B cell (primary cell): ENCODE measurements at regions not wholly inside any gene's neighbourhood (a gene's known extent, or its start where the extent isn't known, plus 50 kb on each side); places are given as distances from the start of the nearest gene placed in this dataset.

Experiments
- ATAC-seq: fragments of 200-7000 bp; cut with Tn5 transposase; one replicate; pipeline ENCODE4 v1.10.0; 2021; ENCODE audit warnings: low read depth, mild to moderate bottlenecking, moderate number of reproducible peaks, moderate library complexity
- CTCF ChIA-PET: fragments of 350-600 bp; sonication (Branson Sonifier 250); formaldehyde crosslinking; loops from one replicate; lab custom pipeline; 2021; ENCODE audit warnings: antibody characterized with exemption, inconsistent platforms; lab: Charles Lee
- POLR2A ChIA-PET: fragments of 350-600 bp; sonication (Branson Sonifier 250); formaldehyde crosslinking; loops from one replicate; lab custom pipeline; 2021; ENCODE audit warnings: antibody characterized with exemption; lab: Charles Lee
- DNase-seq: peaks from one replicate; pipeline ENCODE4 v3.0.0; 2013
- H2AFZ ChIP-seq: 2 replicates; pipeline ENCODE4 v1.6.1; 2012; ENCODE audit warnings: mild to moderate bottlenecking, low read depth, low read length; ENCODE audit not compliant: insufficient read depth, poor library complexity, severe bottlenecking
- H3K27ac ChIP-seq, 2 donors: 1 replicate in 1 of 2; 2 replicates in 1 of 2; pipeline ENCODE4 v1.5.1; 2012 to 2013; ENCODE audit warnings: low read length in 2 of 2, mild to moderate bottlenecking in 2 of 2, moderate library complexity in 1 of 2
- H3K27me3 ChIP-seq, 4 experiments: fragments of 200-600 bp in 1 of 4; sonication (generic) in 1 of 4; replicated peaks in 1 of 4; 1 replicate in 2 of 4; 2 replicates in 2 of 4; pipeline versions ENCODE4 v1.6.1 to v1.7.0; 2013 to 2016; ENCODE audit warnings: low read length in 3 of 4, mild to moderate bottlenecking in 2 of 4, mixed read lengths in 1 of 4, moderate library complexity in 1 of 4; ENCODE audit not compliant: insufficient read depth in 4 of 4, control insufficient read depth in 3 of 4; ENCODE audit errors: control extremely low read depth in 1 of 4
- H3K36me3 ChIP-seq, 2 experiments: replicated peaks in 1 of 2; 1 replicate in 1 of 2; 2 replicates in 1 of 2; pipeline versions ENCODE4 v1.6.1 to v1.7.1; 2013; ENCODE audit warnings: low read length in 1 of 2; ENCODE audit not compliant: insufficient read depth in 2 of 2, control insufficient read depth in 1 of 2; ENCODE audit errors: control extremely low read depth in 1 of 2, extremely low read depth in 1 of 2
- H3K4me1 ChIP-seq, 2 donors: fragments of 200-600 bp in 1 of 2; sonication (generic) in 1 of 2; 1 replicate in 1 of 2; 2 replicates in 1 of 2; pipeline versions ENCODE4 v1.5.1 to v1.6.1; 2013 to 2017; ENCODE audit warnings: low read length in 2 of 2; ENCODE audit not compliant: control insufficient read depth in 2 of 2, insufficient read depth in 2 of 2
- H3K4me2 ChIP-seq: replicated peaks from 2 replicates; pipeline ENCODE3; 2012; ENCODE audit warnings: mild to moderate bottlenecking, low read depth, low read length; ENCODE audit not compliant: poor library complexity, severe bottlenecking
- H3K4me3 ChIP-seq, 5 experiments: fragments of 200-600 bp in 1 of 5; sonication (generic) in 1 of 5; 1 replicate in 3 of 5; 2 replicates in 2 of 5; pipeline versions ENCODE4 v1.5.1 to v1.7.0; 2011 to 2016; ENCODE audit warnings: low read length in 4 of 5, mild to moderate bottlenecking in 4 of 5, low read depth in 2 of 5, control low read depth in 1 of 5, moderate library complexity in 1 of 5; ENCODE audit not compliant: insufficient read depth in 1 of 5; ENCODE audit errors: control extremely low read depth in 1 of 5, extremely low read depth in 1 of 5
- H3K79me2 ChIP-seq: fragments of 200-600 bp; sonication (generic); one replicate; pipeline ENCODE4 v1.6.0; 2016; ENCODE audit warnings: low read length; ENCODE audit not compliant: control insufficient read depth, insufficient read depth
- H3K9ac ChIP-seq: fragments of 200-600 bp; sonication (generic); 2 replicates; pipeline ENCODE4 v1.6.1; 2017; ENCODE audit warnings: mild to moderate bottlenecking, low read length, moderate library complexity
- H3K9me3 ChIP-seq, 3 donors: one replicate each; pipeline versions ENCODE4 v1.6.1 to v1.7.1; 2013; ENCODE audit warnings: low read length in 2 of 3; ENCODE audit not compliant: control insufficient read depth in 2 of 3, insufficient read depth in 1 of 3; ENCODE audit errors: control extremely low read depth in 1 of 3
- H4K20me1 ChIP-seq: 2 replicates; pipeline ENCODE4 v1.6.0; 2012; ENCODE audit warnings: mild to moderate bottlenecking, low read length; ENCODE audit not compliant: insufficient read depth, control insufficient read depth, poor library complexity, severe bottlenecking
- H3K27ac Mint-ChIP-seq: one replicate; pipeline ENCODE4 v1.8.0; 2021; ENCODE audit warnings: mixed read lengths
- H3K27me3 Mint-ChIP-seq: one replicate; pipeline ENCODE4 v1.8.0; 2021; ENCODE audit warnings: mixed read lengths
- H3K4me1 Mint-ChIP-seq: one replicate; pipeline ENCODE4 v1.8.0; 2021; ENCODE audit warnings: mixed read lengths
- H3K4me3 Mint-ChIP-seq: one replicate; pipeline ENCODE4 v1.8.0; 2021; ENCODE audit warnings: mixed read lengths
- H3K9me3 Mint-ChIP-seq: one replicate; pipeline ENCODE4 v1.8.0; 2022; ENCODE audit warnings: mixed read lengths; ENCODE audit not compliant: insufficient read depth
- EZH2 ChIP-seq: IDR thresholded peaks from 2 replicates; pipeline ENCODE4 v1.6.1; 2012; ENCODE audit warnings: borderline replicate concordance, low read depth, mild to moderate bottlenecking, moderate library complexity, low read length; ENCODE audit not compliant: insufficient read depth, poor library complexity, severe bottlenecking
- WGBS: methylation state at CpG from one replicate; pipeline ENCODE4 v1.1.5; 2013; ENCODE audit warnings: missing lambda C conversion rate; ENCODE audit not compliant: insufficient coverage; 5-methylcytosine and 5-hydroxymethylcytosine counted together
- intact Hi-C: fragments of 100-400 bp; cut with micrococcal nuclease; formaldehyde crosslinking; loops from one replicate; pipeline ENCODE4 v1.10.0; 2022
- TF ChIP-seq, protein P1 (sequence below): fragments of 200-600 bp; IDR thresholded peaks from one replicate; pipeline ENCODE4 v1.8.0; 2022; ENCODE audit warnings: antibody characterized with exemption, mild to moderate bottlenecking

DNA sequence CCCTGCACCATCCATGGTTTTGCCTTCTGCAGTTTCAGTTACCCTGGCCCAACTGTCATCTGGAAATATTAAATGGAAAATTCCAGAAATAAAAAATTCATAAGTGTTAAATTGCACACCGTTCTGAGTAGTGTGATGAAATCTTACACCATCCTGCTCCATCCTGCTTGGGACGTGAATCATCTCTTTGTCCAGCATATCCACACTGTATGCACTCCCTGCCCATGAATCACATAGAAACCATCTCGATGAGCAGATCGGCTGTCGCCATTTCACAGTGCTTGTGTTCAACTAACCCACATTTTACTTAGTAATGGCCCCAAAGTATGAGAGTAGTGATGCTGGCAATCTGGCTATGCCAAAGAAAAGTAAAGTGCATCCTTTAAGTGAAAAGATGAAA lies 105.9 kb upstream of the ID4 start:
- POLR2A ChIA-PET: no interaction called here
- TF ChIP-seq, protein P1, sequence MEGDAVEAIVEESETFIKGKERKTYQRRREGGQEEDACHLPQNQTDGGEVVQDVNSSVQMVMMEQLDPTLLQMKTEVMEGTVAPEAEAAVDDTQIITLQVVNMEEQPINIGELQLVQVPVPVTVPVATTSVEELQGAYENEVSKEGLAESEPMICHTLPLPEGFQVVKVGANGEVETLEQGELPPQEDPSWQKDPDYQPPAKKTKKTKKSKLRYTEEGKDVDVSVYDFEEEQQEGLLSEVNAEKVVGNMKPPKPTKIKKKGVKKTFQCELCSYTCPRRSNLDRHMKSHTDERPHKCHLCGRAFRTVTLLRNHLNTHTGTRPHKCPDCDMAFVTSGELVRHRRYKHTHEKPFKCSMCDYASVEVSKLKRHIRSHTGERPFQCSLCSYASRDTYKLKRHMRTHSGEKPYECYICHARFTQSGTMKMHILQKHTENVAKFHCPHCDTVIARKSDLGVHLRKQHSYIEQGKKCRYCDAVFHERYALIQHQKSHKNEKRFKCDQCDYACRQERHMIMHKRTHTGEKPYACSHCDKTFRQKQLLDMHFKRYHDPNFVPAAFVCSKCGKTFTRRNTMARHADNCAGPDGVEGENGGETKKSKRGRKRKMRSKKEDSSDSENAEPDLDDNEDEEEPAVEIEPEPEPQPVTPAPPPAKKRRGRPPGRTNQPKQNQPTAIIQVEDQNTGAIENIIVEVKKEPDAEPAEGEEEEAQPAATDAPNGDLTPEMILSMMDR: no peak
- no peak for TF ChIP-seq EZH2
- H3K27me3 Mint-ChIP-seq: no peaks in the 10 kb centered on the region

DNA sequence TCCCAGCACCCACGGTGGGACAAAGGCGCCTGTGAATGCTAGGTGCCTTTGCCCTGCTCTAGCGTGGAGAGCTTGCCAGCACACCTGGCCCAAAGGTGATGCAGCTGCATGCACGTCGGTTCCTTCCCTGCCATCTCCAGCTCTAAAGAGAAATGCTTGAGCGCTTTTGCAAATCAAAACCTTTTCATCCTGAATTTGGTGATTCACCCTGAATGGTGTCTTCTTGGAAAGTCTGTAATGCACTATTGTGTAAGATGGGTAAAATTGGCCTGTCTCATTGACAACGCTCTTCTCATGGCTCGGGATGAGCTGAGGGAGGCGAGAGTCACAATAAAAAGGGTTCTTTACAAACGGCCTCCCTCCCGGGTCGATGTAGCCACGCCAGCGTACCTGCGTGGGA lies 103.1 kb upstream of the ID4 start:
- H3K4me1 Mint-ChIP-seq: no peaks in the 10 kb centered on the region
- no peak for DNase-seq
- Histone ChIP-seq H3K79me2 (no peaks in the 10 kb centered on the region), H4K20me1 (no peaks in the 10 kb centered on the region), H3K9me3 (peaks cover 0 to 9% (median 0%) of the 10 kb centered on the region in 3 donors), H3K4me3 (no peak overlapping the region), H3K36me3 (no peaks in the 10 kb centered on the region), H3K4me1 (no peaks in the 10 kb centered on the region), H3K4me2 (no peak overlapping the region), H3K9ac (no peak overlapping the region), H3K27ac (no peak overlapping the region), H3K27me3 (no peaks in the 10 kb centered on the region), H2AFZ (no peak overlapping the region)
- no peaks in the 10 kb centered on the region for H3K27me3 Mint-ChIP-seq
- ChIA-PET POLR2A (no interaction called here), CTCF (no interaction called here)
- TF ChIP-seq, protein P1: no peak
- no peak for TF ChIP-seq EZH2
- no peak for ATAC-seq
- WGBS: 94% methylated on average over 10 of the region's 15 CpGs
- intact Hi-C loops: no loop called here
- H3K9me3 Mint-ChIP-seq: peaks cover 6% of the 10 kb centered on the region
- H3K4me3 Mint-ChIP-seq: no peak overlapping the region
- H3K27ac Mint-ChIP-seq: no peak overlapping the region

More for the DNA sequence above, 105.9 kb upstream of the ID4 start:
- Histone ChIP-seq H3K4me2 (no peak overlapping the region), H3K36me3 (no peaks in the 10 kb centered on the region), H3K27ac (no peak overlapping the region), H3K4me3 (no peak overlapping the region), H3K9ac (no peak overlapping the region), H3K4me1 (no peaks in the 10 kb centered on the region), H4K20me1 (no peaks in the 10 kb centered on the region), H3K9me3 (peaks cover 0 to 9% (median 0%) of the 10 kb centered on the region in 3 donors), H3K27me3 (no peaks in the 10 kb centered on the region), H2AFZ (no peak overlapping the region), H3K79me2 (no peaks in the 10 kb centered on the region)
- H3K4me1 Mint-ChIP-seq: no peaks in the 10 kb centered on the region
- no peak for ATAC-seq
- no peak for DNase-seq
- CTCF ChIA-PET: no interaction called here
- intact Hi-C loops: no loop called here
- H3K4me3 Mint-ChIP-seq: no peak overlapping the region
- H3K27ac Mint-ChIP-seq: no peak overlapping the region
- 100% methylated on average over 1 of the region's 5 CpGs for WGBS
- H3K9me3 Mint-ChIP-seq: peaks cover 6% of the 10 kb centered on the region
